HCT116 (cell line): ENCODE measurements at regions not wholly inside any gene's neighbourhood (a gene's known extent, or its start where the extent isn't known, plus 50 kb on each side); places are given as distances from the start of the nearest gene placed in this dataset.

Source experiments
- ATAC-seq: fragments of 200-7000 bp; cut with Tn5 transposase; 2 replicates; pipeline ENCODE4 v1.9.1; 2020; ENCODE audit warnings: mild to moderate bottlenecking, moderate library complexity
- BruUV-seq: library from RNA; stranded (reverse); fragments of 400-500 nt; replicated peaks from 2 replicates; lab custom pipeline; 2021; lab: Mats Ljungman, UMichigan
- CTCF ChIA-PET: fragments of 300-600 bp; sonication (Branson Sonifier 250); formaldehyde crosslinking; loops from one replicate; lab custom pipeline; 2021; ENCODE audit warnings: antibody characterized with exemption; lab: Charles Lee
- POLR2A ChIA-PET: fragments of 300-600, 350-600 bp; sonication (Branson Sonifier 250); formaldehyde crosslinking; loops from one replicate; lab custom pipeline; 2021; ENCODE audit warnings: antibody characterized with exemption; lab: Charles Lee
- RAD21 ChIA-PET, 2 experiments: fragments of 300-600 bp; sonication (Branson Sonifier 250); formaldehyde crosslinking; loops; one replicate each; lab custom pipeline; 2023; ENCODE audit warnings: low total read pairs in 2 of 2; ENCODE audit not compliant: uncharacterized antibody in 2 of 2, unreplicated experiment in 2 of 2, low non-redundant PET in 1 of 2; lab: Charles Lee
- DNase-seq: peaks from one replicate; pipeline ENCODE4 v3.0.0-alpha.2; 2010; ENCODE audit warnings: low read depth, low spot score
- H2AFZ ChIP-seq: fragments of 200-600 bp; shearing (Covaris generic), sonication (generic); 2 replicates; pipeline ENCODE4 v1.6.1; 2017; ENCODE audit warnings: low read depth, mixed run types, mixed read lengths, antibody characterized with exemption, low read length; ENCODE audit not compliant: poor library complexity, severe bottlenecking
- H3K27ac ChIP-seq: 2 replicates; pipeline ENCODE4 v1.5.1; 2012; ENCODE audit warnings: low read depth, low read length
- H3K27me3 ChIP-seq: fragments of 200-600 bp; sonication (generic); 2 replicates; pipeline ENCODE4 v1.6.1; 2016; ENCODE audit warnings: mixed run types, low read length, mixed read lengths; ENCODE audit not compliant: insufficient read depth
- H3K36me3 ChIP-seq, 2 experiments: fragments of 200-500 bp in 1 of 2; fragments of 200-600 bp in 1 of 2; sonication (Bioruptor generic) in 1 of 2; sonication (generic) in 1 of 2; 2 replicates each; pipeline versions ENCODE4 v1.5.1 to v1.6.1; 2014 to 2016; ENCODE audit warnings: low read length in 2 of 2, inconsistent platforms in 1 of 2, mixed read lengths in 1 of 2, mixed run types in 1 of 2; ENCODE audit not compliant: insufficient read depth in 2 of 2, control insufficient read depth in 1 of 2
- H3K4me1 ChIP-seq, 2 experiments: fragments of 200-600 bp in 1 of 2; sonication (generic) in 1 of 2; 2 replicates each; pipeline versions ENCODE4 v1.5.1 to v1.6.1; 2012 to 2017; ENCODE audit warnings: low read length in 2 of 2, inconsistent platforms in 1 of 2, mild to moderate bottlenecking in 1 of 2, mixed read lengths in 1 of 2, mixed run types in 1 of 2, moderate library complexity in 1 of 2; ENCODE audit not compliant: insufficient read depth in 2 of 2, control insufficient read depth in 1 of 2
- H3K4me2 ChIP-seq: fragments of 200-600 bp; sonication (generic); 2 replicates; pipeline ENCODE4 v1.6.1; 2017; ENCODE audit warnings: mixed run types, low read length, mixed read lengths
- H3K4me3 ChIP-seq, 2 experiments: fragments of 200-600 bp in 1 of 2; sonication (generic) in 1 of 2; replicated peaks in 1 of 2; 2 replicates each; pipeline ENCODE4 v1.5.1; 2011 to 2016; ENCODE audit warnings: low read length in 2 of 2, control low read depth in 1 of 2, low read depth in 1 of 2, mild to moderate bottlenecking in 1 of 2, mixed read lengths in 1 of 2, mixed run types in 1 of 2
- H3K79me2 ChIP-seq: fragments of 200-600 bp; sonication (generic); 2 replicates; pipeline ENCODE4 v1.6.1; 2017; ENCODE audit warnings: mild to moderate bottlenecking, mixed run types, low read length, moderate library complexity, mixed read lengths; ENCODE audit not compliant: insufficient read depth
- H3K9ac ChIP-seq: fragments of 200-600 bp; sonication (generic); 2 replicates; pipeline ENCODE4 v1.6.1; 2016; ENCODE audit warnings: low read length, mixed read lengths
- H3K9me2 ChIP-seq: fragments of 200-600 bp; sonication (generic), shearing (Covaris generic); 2 replicates; pipeline ENCODE4 v1.6.1; 2017; ENCODE audit warnings: mixed run types, mild to moderate bottlenecking, moderate library complexity; ENCODE audit not compliant: insufficient read depth
- H3K9me3 ChIP-seq, 2 experiments: fragments of 200-500 bp in 1 of 2; fragments of 200-600 bp in 1 of 2; sonication (Bioruptor generic) in 1 of 2; sonication (generic) in 1 of 2; 2 replicates each; pipeline ENCODE4 v1.6.1; 2014 to 2017; ENCODE audit warnings: low read length in 2 of 2, mixed read lengths in 2 of 2, inconsistent platforms in 1 of 2, low read depth in 1 of 2, mild to moderate bottlenecking in 1 of 2, mixed run types in 1 of 2, moderate library complexity in 1 of 2; ENCODE audit not compliant: control insufficient read depth in 1 of 2, insufficient read depth in 1 of 2
- H4K20me1 ChIP-seq: fragments of 200-600 bp; sonication (generic), shearing (Covaris generic); 2 replicates; pipeline ENCODE4 v1.6.1; 2017; ENCODE audit warnings: mixed run types, mild to moderate bottlenecking, moderate library complexity; ENCODE audit not compliant: insufficient read depth
- CBX3 ChIP-seq: IDR thresholded peaks from 2 replicates; pipeline ENCODE4 v1.6.1; 2012; ENCODE audit warnings: low read depth
- CEBPB ChIP-seq: IDR thresholded peaks from 2 replicates; pipeline ENCODE4 v1.6.1; 2012; ENCODE audit warnings: low read depth
- EGR1 ChIP-seq: IDR thresholded peaks from 2 replicates; pipeline ENCODE4 v1.6.1; 2012; ENCODE audit warnings: low read depth
- ELF1 ChIP-seq: IDR thresholded peaks from 2 replicates; pipeline ENCODE4 v1.6.1; 2012; ENCODE audit warnings: low read depth, borderline replicate concordance
- FOSL1 ChIP-seq: IDR thresholded peaks from 2 replicates; pipeline ENCODE4 v1.6.1; 2012; ENCODE audit warnings: low read depth
- POLR2A ChIP-seq: IDR thresholded peaks from 2 replicates; pipeline ENCODE4 v1.7.0; 2011; ENCODE audit warnings: borderline replicate concordance; ENCODE audit not compliant: insufficient read depth, insufficient read length; ENCODE audit errors: extremely low read depth
- SIN3A ChIP-seq: IDR thresholded peaks from 2 replicates; pipeline ENCODE4 v1.6.1; 2012; ENCODE audit warnings: low read depth
- SP1 ChIP-seq: IDR thresholded peaks from 2 replicates; pipeline ENCODE4 v1.6.1; 2012; ENCODE audit warnings: low read depth
- SRF ChIP-seq: IDR thresholded peaks from 2 replicates; pipeline ENCODE4 v1.6.1; 2012; ENCODE audit warnings: low read depth
- TCF7L2 ChIP-seq: IDR thresholded peaks from 2 replicates; pipeline ENCODE4 v1.7.0; 2011; ENCODE audit warnings: borderline replicate concordance, inconsistent platforms; ENCODE audit not compliant: insufficient read depth, insufficient read length; ENCODE audit errors: extremely low read depth
- YY1 ChIP-seq: IDR thresholded peaks from 2 replicates; pipeline ENCODE4 v1.6.1; 2011; ENCODE audit warnings: low read length, low read depth, moderate library complexity, mild to moderate bottlenecking; ENCODE audit not compliant: insufficient replicate concordance; ENCODE audit errors: extremely low read depth
- ZBTB33 ChIP-seq: IDR thresholded peaks from 2 replicates; pipeline ENCODE4 v1.6.1; 2011; ENCODE audit warnings: mild to moderate bottlenecking, low read length, moderate library complexity; ENCODE audit not compliant: insufficient replicate concordance; ENCODE audit errors: extremely low read depth
- ZFX ChIP-seq: fragments of 450-650 bp; IDR thresholded peaks from 2 replicates; pipeline ENCODE4 v1.6.1; 2017
- ZNF274 ChIP-seq: fragments of 200-500 bp; sonication (Bioruptor generic); IDR thresholded peaks from 2 replicates; pipeline ENCODE4 v1.6.1; 2014; ENCODE audit warnings: mild to moderate bottlenecking, low read depth, low read length, inconsistent platforms
- intact Hi-C: fragments of 100-400 bp; cut with micrococcal nuclease; formaldehyde crosslinking; loops from 2 replicates; pipeline ENCODE4 v1.10.0; 2022
- TF ChIP-seq, protein P1 (sequence below): IDR thresholded peaks from 2 replicates; pipeline ENCODE4 v1.6.1; 2012
- TF ChIP-seq, protein P2 (sequence below), 3 experiments: fragments of 200-600 bp in 1 of 3; sonication (generic) in 1 of 3; IDR thresholded peaks in 2 of 3; conservative IDR thresholded peaks in 1 of 3; 2 replicates each; pipeline ENCODE4 v1.5.1; 2012 to 2017; ENCODE audit warnings: low read depth in 2 of 3, low read length in 2 of 3, antibody characterized with exemption in 1 of 3, borderline replicate concordance in 1 of 3, control low read depth in 1 of 3, mild to moderate bottlenecking in 1 of 3, mixed read lengths in 1 of 3, mixed run types in 1 of 3, moderate library complexity in 1 of 3; ENCODE audit not compliant: insufficient read depth in 1 of 3

GRCh38 chr5:158531860-158532259 is 567.9 kb downstream of the EBF1 start:
- ChIA-PET CTCF (no interaction called here), POLR2A (no interaction called here), RAD21 (no interaction called here)
- Histone ChIP-seq H3K4me2 (no peak overlapping the region), H3K9ac (no peak overlapping the region), H3K36me3 (no peaks in the 10 kb centered on the region), H3K9me3 (no peaks in the 10 kb centered on the region), H3K79me2 (no peaks in the 10 kb centered on the region), H3K4me3 (no peak overlapping the region), H3K9me2 (no peaks in the 10 kb centered on the region), H2AFZ (no peak overlapping the region), H4K20me1 (no peaks in the 10 kb centered on the region), H3K27me3 (peaks cover 19% of the 10 kb centered on the region), H3K27ac (no peak overlapping the region), H3K4me1 (no peaks in the 10 kb centered on the region)
- TF ChIP-seq ZNF274, result no peak
- TF ChIP-seq EGR1, result no peak
- TF ChIP-seq ZBTB33, result no peak
- TF ChIP-seq ZFX, result no peak
- intact Hi-C loops, result no loop called here
- BruUV-seq, result no TSS peak
- ATAC-seq, result no peak
- DNase-seq, result no peak

DNA sequence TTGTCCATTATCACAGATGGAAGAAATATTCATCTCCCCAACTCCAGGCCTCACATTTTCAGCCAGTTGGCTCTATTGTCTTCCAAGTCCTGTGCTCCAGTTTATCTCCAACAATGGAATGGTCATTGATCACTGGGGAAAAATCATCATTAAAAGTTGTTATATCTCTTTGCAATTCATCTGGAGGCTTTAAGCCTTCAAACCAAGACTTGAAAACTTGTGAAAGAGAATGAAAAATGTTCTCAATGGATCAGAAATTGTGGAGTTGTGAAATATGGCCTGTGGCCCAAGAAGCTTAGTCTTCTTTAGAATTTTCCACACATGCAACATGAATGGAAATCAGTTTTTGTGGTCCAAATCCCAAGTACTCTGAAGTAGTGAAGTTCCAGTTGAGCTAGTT is 569.6 kb downstream of the EBF1 start:
- no peaks in the 10 kb centered on the region for H3K9me2 ChIP-seq
- peaks cover 19% of the 10 kb centered on the region for H3K27me3 ChIP-seq
- H2AFZ ChIP-seq, result no peak overlapping the region
- no peak overlapping the region for H3K4me2 ChIP-seq
- RAD21 ChIA-PET, result no interaction called here
- intact Hi-C loops, result no loop called here
- H3K4me3 ChIP-seq, result no peak overlapping the region
- no peak overlapping the region for H3K27ac ChIP-seq
- ATAC-seq (no peak), DNase-seq (no peak)
- no peaks in the 10 kb centered on the region for H3K36me3 ChIP-seq
- H3K9me3 ChIP-seq, result no peaks in the 10 kb centered on the region
- no peaks in the 10 kb centered on the region for H3K79me2 ChIP-seq
- CTCF ChIA-PET, result no interaction called here
- POLR2A ChIA-PET, result interaction anchor here (0.5 kb wide), 1 partner anchor 1796 kb away, joined by 5 read pairs; no protein-coding TSS in a partner anchor
- H4K20me1 ChIP-seq, result no peaks in the 10 kb centered on the region
- BruUV-seq, result no TSS peak
- H3K9ac ChIP-seq, result no peak overlapping the region
- no peaks in the 10 kb centered on the region for H3K4me1 ChIP-seq
- TF ChIP-seq SIN3A, result no peak
- no peak for TF ChIP-seq FOSL1
- TF ChIP-seq POLR2A, result no peak
- TF ChIP-seq, protein P1, sequence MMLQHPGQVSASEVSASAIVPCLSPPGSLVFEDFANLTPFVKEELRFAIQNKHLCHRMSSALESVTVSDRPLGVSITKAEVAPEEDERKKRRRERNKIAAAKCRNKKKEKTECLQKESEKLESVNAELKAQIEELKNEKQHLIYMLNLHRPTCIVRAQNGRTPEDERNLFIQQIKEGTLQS, result no peak
- TF ChIP-seq, protein P2, sequence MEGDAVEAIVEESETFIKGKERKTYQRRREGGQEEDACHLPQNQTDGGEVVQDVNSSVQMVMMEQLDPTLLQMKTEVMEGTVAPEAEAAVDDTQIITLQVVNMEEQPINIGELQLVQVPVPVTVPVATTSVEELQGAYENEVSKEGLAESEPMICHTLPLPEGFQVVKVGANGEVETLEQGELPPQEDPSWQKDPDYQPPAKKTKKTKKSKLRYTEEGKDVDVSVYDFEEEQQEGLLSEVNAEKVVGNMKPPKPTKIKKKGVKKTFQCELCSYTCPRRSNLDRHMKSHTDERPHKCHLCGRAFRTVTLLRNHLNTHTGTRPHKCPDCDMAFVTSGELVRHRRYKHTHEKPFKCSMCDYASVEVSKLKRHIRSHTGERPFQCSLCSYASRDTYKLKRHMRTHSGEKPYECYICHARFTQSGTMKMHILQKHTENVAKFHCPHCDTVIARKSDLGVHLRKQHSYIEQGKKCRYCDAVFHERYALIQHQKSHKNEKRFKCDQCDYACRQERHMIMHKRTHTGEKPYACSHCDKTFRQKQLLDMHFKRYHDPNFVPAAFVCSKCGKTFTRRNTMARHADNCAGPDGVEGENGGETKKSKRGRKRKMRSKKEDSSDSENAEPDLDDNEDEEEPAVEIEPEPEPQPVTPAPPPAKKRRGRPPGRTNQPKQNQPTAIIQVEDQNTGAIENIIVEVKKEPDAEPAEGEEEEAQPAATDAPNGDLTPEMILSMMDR (IDR thresholded peaks at IDR 0.05 in 2 of 3, conservative IDR thresholded peaks at IDR 0.05 in 1 of 3; ENCODE audit: borderline replicate concordance in 1 of 3, insufficient read depth in 1 of 3, low read depth in 2 of 3, low read length in 2 of 3), result no peak
- TF ChIP-seq YY1, result no peak
- TF ChIP-seq SP1, result no peak
- TF ChIP-seq ZNF274, result no peak
- TF ChIP-seq ZBTB33, result no peak
- no peak for TF ChIP-seq ELF1
- TF ChIP-seq TCF7L2, result no peak
- TF ChIP-seq CEBPB, result no peak
- TF ChIP-seq CBX3, result no peak
- TF ChIP-seq SRF, result no peak
